NCI-H82 (cell line): ENCODE measurements at regions not wholly inside any gene's neighbourhood (a gene's known extent, or its start where the extent isn't known, plus 50 kb on each side); places are given as distances from the start of the nearest gene placed in this dataset.
A peak's percentile ranks its signal among the peaks of the same experiment; 100 is the strongest.

Source experiments
- DNase-seq: peaks from one replicate; lab custom pipeline; 2025; lab: John Stamatoyannopoulos, UW

GRCh38 chr15:47506329-47507100 is 210.8 kb upstream of the SEMA6D start:
- DNase-seq: peak; percentile 95

GRCh38 chr15:47507221-47507985 is 209.9 kb upstream of the SEMA6D start:
- DNase-seq: peak; percentile 96

DNA sequence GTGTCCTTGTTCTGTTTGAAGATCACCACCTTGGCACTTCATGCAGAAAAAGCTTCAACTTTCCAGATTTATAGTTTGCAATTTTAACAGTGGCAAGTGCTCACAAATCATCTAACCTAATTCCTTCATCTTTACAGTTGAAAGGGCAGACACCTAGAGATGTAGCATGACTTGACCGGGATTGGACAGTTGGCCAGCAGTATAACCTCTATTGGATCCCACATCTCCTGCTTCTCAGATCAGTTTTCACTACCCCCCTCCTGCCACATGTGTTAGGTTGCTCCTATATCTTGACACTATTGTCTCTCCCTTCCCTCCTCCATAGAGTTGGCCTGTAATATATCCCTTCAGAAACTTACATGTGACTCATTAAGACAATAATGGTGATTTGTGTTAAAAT is 206.0 kb upstream of the SEMA6D start:
- no peak for DNase-seq

DNA sequence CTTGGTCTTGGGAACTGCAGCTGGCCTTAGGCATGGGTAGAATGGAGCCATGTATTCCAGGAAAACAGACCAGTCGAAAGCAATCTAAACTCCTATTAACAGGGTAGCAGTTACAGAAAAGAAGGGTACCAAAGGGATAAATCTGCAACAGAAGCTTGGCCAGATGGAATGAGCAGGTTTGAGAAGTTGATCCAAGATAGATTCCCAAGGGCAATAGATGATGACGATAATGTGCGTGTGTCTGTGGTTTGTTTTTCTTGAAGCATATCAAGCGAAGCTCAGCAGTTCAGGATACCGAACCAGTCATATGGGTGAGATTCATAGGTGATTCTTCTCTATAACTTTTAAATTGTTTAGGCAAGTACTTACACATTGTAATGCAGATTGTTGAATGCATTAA is 203.8 kb upstream of the SEMA6D start:
- DNase-seq: peak; percentile 43

DNA sequence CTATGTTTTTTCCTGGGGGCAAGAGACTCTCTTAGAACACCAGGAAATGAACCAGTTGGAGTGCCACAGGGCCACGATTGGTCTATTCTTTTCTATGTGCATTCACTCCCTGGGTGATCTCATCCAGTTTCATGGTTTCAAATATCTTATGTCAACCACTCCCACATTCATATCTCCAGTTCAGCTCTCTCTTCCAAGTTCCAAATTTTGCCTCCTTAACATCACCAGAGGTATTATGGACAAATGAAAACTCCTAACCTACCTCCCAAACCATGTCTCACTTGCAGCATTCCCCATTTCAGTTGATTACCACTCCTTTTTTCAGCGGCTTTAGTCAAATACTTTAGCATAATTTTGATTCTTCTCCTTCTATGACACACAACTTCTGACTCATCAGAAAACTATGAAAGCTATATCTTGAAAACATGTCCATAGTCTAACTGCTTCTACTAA is 203.1 kb upstream of the SEMA6D start:
- DNase-seq: no peak

DNA sequence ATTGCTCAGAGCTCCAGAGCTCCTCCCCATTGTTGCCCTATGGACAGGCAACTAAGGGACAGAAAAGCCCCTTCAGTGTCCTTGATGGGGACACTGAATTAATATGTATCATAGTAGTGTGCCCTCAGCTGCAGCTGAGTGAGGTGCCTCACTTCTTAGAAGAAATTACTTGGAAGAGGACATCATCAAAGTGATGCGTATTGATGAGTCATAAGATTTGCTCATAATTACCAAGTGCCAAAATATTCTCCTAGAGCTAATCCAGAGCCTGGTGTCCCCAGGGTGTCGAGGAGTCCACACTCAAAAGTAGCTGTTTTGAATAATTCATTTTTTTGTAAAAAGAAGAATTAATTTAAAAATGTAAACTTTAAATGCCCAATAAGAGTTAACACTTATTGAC is 200.7 kb upstream of the SEMA6D start:
- no peak for DNase-seq

- no peak for DNase-seq
Measured at GRCh38 chr15:47516972-47517371, 200.3 kb upstream of the SEMA6D start.

DNA sequence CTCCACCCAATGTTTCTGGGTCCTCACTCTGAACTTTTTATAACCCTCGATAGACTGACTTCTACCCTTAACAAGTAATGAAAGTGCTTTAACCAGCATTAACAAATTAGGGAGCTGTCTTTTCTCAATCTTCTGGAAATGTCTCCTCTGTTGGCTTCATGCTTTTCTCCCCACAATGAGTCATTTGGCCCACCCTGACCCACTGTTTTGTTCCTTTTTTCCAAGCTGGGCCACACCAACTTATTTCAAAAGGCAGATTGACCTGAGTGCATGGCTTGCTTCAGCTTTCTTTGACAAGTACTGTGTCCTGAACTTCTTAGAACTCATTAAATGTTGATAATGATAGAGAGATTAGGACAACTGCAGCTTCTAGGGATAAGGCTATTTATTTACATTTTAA is 199.6 kb upstream of the SEMA6D start:
- no peak for DNase-seq

DNA sequence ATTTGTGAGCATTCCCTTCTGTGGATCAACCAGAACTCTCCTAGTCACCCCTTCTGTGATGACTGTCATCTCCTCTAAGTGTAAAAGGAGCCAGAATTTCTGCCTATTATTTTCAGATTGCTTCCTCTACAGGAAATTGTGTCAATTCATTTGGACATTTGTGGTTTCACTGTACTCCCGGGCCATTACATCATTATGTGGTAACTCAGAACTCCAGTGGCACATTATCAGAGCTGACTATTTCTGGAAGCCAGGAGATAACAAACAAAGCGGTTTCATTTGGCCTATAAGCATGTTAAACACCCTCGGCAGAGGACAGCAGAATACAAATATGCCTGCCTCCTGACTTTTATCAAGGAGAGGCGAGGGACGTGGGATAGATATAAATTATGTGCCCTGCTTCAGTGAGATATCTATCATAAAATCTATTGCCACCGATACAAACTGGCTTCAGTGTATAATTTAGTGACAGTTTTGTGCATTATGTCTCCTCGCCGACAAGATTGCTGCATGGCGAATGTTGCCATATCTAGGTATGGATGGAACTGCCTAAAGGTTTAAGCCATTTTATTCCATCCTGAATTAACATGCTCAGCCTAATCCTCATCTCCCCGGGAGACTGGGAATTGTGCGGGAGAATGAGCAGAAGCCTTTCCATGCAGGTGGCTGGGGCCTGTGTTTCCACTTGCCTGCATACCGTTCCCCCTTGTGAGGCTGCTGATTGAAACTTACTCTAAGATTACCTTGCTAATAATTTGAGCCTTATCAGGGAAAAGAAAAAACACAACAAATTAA is 193.4 kb upstream of the SEMA6D start:
- peak; percentile 66 for DNase-seq

GRCh38 chr15:47529241-47529640 is 188.1 kb upstream of the SEMA6D start:
- DNase-seq: no peak

DNA sequence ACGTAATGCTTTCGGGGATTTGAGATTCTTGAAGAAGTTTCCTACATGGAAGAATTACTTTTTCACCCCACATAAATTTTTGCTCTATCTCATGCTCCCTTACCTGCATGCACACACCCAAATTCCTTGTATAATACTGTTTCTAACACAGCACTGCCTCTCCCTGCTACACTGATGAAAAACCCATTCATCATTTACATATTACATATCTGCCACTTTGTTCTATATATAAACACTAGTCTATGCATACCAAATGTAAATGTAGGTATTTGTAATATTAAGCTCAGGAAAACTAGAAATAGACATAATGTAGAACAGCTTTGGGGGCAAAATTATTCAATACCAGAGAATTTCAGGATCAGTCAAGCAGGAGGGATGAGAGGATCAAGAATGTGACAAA is 182.6 kb upstream of the SEMA6D start:
- no peak for DNase-seq

DNA sequence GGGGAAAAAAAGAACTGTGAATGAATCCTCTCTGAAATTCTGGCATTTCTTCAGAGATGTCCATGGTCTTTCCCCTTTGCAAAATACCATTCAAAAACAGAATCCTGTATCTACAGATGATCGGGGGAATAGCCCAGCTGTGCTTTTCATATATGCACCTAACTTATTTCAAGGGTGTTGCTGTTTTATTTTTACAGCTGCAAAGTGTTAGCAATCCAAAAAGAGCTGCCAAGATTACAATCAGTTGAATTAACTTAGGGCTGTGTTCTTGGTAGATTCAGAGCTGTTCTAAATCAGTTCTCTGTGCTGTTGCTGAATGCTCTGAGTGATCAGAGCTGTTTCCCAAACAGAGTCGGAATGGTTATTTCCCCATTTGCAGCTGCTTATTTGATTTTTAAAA is 175.7 kb upstream of the SEMA6D start:
- no peak for DNase-seq

DNA sequence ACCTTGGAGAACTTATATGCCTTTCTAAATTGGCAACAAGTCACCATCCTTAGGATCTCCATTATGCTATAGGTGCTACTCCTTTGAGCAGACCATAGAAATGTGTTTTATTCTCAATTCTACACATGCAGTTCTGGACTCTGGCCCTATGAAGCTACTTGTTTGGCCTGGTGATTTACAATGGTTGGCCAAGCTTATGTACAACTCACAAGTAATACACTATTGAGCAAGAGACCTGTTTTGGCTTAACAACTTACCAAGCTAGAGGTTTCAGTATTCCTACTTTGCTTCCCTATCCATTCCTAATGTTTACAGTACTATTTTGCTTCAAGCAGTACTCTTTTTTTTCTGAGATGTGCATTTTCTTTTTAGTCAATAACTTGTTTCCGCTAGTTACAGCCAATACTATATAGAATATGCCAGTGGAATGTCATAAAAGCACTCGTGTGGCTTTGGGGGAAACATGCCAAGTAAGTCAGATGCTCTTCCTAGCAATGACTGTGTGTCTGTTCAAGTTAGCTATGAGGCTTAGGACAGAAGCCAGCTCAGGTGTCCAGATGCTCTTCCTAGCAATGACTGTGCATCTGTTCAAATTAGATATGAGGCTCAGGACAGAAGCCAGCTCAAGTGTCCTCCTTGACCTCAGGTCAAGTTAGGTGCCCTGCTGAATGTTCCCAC is 174.9 kb upstream of the SEMA6D start:
- DNase-seq: no peak

GRCh38 chr15:47548231-47548630 is 169.1 kb upstream of the SEMA6D start:
- no peak for DNase-seq

- DNase-seq: no peak
Measured at GRCh38 chr15:47548986-47549385, 168.3 kb upstream of the SEMA6D start.

GRCh38 chr15:47551079-47551478 is 166.2 kb upstream of the SEMA6D start:
- DNase-seq: peak; percentile 57

DNA sequence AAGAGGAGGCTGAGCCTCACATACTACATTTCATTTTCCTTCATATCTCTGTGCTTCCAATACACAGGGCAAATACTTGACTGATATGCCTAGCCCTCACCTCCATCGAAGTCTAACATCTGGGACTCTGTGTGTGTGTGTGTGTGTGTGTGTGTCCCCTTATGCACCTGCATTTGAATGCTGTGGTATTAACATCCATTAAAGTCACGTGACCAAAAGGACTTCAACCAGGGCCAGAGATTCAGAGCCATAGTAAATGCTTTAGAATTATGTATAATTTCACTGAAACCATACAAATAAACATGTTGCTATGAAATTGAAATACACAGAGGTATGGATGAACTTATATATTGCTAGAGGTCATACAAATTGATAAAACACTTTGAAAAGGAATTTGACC is 165.8 kb upstream of the SEMA6D start:
- DNase-seq: no peak

DNA sequence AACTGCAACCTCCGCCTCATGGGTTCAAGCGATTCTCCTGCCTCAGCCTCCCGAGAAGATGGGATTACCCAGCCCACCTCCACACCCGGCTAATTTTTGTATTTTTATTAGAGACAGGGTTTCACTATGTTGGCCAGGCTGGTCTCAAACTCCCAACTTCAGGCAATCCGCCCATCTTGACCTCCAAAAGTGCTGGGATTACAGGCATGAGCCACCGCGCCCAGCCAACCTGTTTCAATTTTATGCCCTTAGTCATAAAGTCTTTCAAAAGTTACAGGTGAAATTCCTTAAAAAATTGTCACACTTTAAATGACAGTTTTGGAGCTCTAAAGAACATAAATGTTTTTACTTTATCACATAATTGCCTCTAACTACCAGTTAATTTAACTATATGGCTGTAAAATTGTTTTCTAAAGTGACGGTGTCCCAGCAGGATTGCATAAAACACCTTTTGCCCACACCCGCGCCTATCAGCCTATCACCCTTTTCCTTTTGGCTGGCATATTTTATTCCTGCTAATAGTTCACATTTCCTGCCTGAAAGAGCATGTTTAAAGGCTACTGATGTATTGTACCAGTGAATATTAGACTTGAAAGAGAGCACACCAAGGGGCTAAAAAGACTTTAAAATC is 164.2 kb upstream of the SEMA6D start:
- no peak for DNase-seq

GRCh38 chr15:47553947-47554346 is 163.4 kb upstream of the SEMA6D start:
- no peak for DNase-seq

GRCh38 chr15:47561102-47561501 is 156.2 kb upstream of the SEMA6D start:
- no peak for DNase-seq

- peak; percentile 13 for DNase-seq
Measured at GRCh38 chr15:47565949-47566348, 151.4 kb upstream of the SEMA6D start.

GRCh38 chr15:47566610-47567009 is 150.7 kb upstream of the SEMA6D start:
- no peak for DNase-seq
